HG03469 (cell line): ENCODE measurements at regions not wholly inside any gene's neighbourhood (a gene's known extent, or its start where the extent isn't known, plus 50 kb on each side); places are given as distances from the start of the nearest gene placed in this dataset.

Experiments used
- ATAC-seq: cut with Tn5 transposase; IDR thresholded peaks from one replicate; pipeline ENCODE4 v1.9.1; 2021; ENCODE audit warnings: mild to moderate bottlenecking, moderate library complexity, moderate number of reproducible peaks; ENCODE audit not compliant: unreplicated experiment

GRCh38 chr13:29959603-29960002 lies 109.2 kb upstream of the UBL3 start:
- no peak for ATAC-seq

GRCh38 chr13:29959086-29959485 lies 108.7 kb upstream of the UBL3 start:
- no peak for ATAC-seq

GRCh38 chr13:29958476-29958875 lies 108.1 kb upstream of the UBL3 start:
- ATAC-seq: no peak

GRCh38 chr13:29957320-29957719 lies 106.9 kb upstream of the UBL3 start:
- ATAC-seq: no peak

GRCh38 chr13:29956853-29957252 lies 106.4 kb upstream of the UBL3 start:
- no peak for ATAC-seq

- ATAC-seq: no peak
Observed at GRCh38 chr13:29955137-29955650, 104.8 kb upstream of the UBL3 start.

GRCh38 chr13:29954082-29955028 lies 103.9 kb upstream of the UBL3 start:
- no peak for ATAC-seq

GRCh38 chr13:29953542-29953941 lies 103.1 kb upstream of the UBL3 start:
- ATAC-seq: no peak

GRCh38 chr13:29952245-29952644 lies 101.8 kb upstream of the UBL3 start:
- no peak for ATAC-seq

GRCh38 chr13:29948791-29949190 lies 98.4 kb upstream of the UBL3 start:
- no peak for ATAC-seq

GRCh38 chr13:29948244-29948643 lies 97.8 kb upstream of the UBL3 start:
- no peak for ATAC-seq

- no peak for ATAC-seq
Observed at GRCh38 chr13:29947839-29948238, 97.4 kb upstream of the UBL3 start.

- no peak for ATAC-seq
Observed at GRCh38 chr13:29946093-29946492, 95.7 kb upstream of the UBL3 start.

- no peak for ATAC-seq
Observed at GRCh38 chr13:29943686-29944085, 93.3 kb upstream of the UBL3 start.

GRCh38 chr13:29943273-29943672 lies 92.9 kb upstream of the UBL3 start:
- no peak for ATAC-seq

- no peak for ATAC-seq
Observed at GRCh38 chr13:29940715-29941114, 90.3 kb upstream of the UBL3 start.

- ATAC-seq: no peak
Observed at GRCh38 chr13:29939158-29939557, 88.7 kb upstream of the UBL3 start.

- no peak for ATAC-seq
Observed at GRCh38 chr13:29937841-29938240, 87.4 kb upstream of the UBL3 start.

- no peak for ATAC-seq
Observed at GRCh38 chr13:29937379-29937778, 87.0 kb upstream of the UBL3 start.

- ATAC-seq: no peak
Observed at GRCh38 chr13:29936956-29937355, 86.5 kb upstream of the UBL3 start.

GRCh38 chr13:29936051-29936813 lies 85.8 kb upstream of the UBL3 start:
- no peak for ATAC-seq
